ENCODE measurements at regions not wholly inside any gene's neighbourhood (a gene's known extent, or its start where the extent isn't known, plus 50 kb on each side); places are given as distances from the start of the nearest gene placed in this dataset.

DNA sequence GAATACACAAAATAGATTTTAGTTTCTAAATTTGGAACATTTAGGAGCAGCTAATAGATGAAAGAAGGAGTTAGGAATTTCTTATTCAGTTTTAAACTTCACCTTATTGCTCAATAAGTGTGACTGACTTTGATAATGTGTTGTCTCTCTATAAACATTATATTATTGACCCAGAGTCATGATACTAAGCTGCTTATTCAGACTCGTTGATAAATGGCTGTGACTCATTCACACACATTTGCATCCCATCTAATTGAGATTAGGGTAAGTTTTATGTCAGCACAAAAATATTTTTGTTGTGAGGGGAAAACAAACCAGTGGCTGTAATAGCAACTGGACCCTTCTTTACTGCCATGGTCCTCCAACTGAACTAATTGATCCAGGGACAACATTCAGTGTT, 137.6 kb downstream of the GOLIM4 start:
- DNase-seq (ENCODE audit: low spot score): no peak

DNA sequence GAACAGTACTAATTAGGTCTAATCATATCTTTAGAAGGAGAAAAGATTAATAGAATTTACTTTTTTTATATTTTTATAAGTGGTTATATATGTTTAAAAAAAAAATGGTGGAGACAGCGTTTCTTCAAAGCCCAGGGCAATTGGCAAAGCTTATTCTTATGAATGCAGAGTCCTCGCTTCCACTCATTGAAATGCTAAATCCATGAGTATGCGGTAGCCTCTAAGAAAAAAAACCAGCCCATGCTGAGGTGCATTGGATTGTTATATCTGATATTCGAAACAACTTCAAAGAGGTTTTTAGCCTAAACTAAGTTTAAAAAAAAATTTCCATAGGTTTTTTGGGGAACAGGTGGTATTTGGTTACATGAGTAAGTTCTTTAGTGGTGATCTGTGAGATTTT, 142.8 kb downstream of the GOLIM4 start:
- DNase-seq (ENCODE audit: low spot score): no peak

DNA sequence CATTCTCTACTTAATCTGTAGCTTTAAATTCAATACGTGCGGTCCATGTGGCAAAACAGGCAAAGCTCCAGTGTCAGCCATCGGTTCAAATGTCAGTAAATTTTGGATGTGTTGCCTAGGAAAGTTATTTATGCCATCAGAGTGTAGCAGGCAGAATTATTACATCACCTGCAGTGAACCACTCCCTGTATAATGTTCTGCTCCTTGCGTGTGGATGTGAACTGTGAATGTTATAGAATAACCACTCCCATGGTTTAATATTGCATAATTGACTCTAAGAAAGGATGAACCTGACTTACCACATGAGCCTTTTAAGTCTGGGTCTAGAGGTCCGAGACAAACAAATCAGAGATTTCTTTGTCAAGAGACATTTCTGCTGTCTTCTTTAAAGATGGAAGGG, 145.5 kb downstream of the GOLIM4 start:
- DNase-seq (ENCODE audit: low spot score): no peak

DNA sequence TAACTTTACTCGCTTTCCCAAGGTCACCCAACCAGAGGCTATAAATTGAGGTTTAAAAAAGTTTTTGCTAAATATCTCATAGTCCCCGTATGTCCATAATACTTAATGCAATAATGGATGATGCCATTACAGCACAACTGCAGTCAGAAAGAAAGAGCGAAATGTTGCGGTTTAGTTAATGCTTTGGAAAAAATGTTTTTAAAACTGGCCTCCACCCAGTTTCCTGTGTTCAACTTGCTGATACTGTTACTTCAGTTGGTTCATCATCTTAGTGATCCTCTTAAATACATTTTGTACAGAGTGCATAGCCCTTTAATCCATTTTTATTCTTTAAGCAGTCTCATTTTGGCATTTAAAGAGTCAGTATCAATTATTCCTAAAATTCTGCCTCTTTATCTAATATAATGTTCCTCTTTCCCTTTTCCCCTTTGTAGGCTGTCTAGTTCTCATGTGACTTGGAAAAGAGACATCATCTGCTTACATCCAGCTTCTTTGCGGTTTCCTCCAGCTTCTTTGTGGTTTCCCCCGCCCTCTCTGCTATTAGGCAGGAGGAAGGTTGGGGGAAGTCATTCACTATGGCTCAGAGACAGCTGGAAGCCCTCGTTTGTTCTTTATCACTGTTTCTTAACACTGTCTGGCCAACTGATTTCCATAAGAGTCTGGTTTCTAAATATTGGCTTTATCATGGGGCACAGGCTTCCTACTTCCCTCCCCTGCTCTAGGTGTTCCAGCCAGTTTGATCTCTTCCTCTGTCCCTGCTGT, 154.3 kb downstream of the GOLIM4 start:
- no peak for DNase-seq (ENCODE audit: low spot score)

DNA sequence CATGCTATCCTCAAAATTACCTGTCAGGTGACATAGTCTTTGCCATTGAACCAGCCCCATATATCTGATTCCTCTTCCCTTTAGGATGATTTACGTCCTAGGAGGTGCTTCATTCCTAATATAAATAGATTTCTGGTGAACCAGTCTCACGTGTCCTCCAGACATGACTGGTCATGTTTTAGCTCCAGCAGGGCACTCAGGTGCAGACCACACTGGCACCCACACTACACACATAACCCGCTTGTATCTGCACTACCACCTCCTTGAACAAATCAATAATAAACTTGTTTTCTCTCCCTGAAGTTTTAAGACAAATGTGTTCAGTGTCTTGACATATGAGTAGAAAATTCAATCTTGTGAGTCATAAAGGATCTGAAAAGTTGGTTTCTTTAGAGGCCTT, 155.5 kb downstream of the GOLIM4 start:
- DNase-seq (ENCODE audit: low spot score): no peak

DNA sequence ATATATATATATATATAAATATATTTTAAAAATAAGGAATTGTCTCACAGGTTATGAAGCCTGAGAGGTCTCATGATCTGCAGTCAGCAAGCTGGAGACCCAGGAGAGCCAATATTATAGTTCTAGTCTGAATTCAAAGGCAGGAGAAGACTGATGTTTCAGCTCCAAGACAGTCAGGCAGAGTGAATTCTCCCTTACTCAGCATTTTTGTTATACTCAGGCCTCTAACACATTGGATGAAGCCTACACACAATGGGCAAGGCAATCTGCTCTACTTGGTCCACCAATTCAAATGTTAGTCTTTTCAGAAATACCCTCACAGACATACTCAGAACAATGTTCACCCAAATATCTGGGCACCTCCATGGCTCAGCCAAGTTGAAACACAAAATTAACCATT, 157.2 kb downstream of the GOLIM4 start:
- DNase-seq (ENCODE audit: low spot score): no peak

DNA sequence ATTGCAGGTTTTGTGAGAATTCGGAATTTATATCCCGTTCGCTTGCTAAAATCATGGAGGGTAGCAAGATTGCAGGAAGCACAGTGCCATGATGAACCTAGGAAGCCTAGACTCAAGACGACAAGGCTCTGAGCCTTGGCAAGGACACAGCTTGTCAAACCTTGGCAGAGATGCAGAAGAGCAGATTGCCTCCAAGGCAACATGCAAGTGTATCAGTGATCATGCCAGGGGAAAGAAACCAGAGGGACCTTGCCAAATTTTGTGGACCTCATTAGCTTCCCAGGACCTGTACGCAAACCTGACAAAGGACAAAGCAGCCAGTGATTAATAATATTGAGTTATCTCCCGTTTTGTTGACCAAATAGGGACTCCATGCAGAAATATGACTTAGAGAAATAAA, 159.7 kb downstream of the GOLIM4 start:
- no peak for DNase-seq (ENCODE audit: low spot score)

DNA sequence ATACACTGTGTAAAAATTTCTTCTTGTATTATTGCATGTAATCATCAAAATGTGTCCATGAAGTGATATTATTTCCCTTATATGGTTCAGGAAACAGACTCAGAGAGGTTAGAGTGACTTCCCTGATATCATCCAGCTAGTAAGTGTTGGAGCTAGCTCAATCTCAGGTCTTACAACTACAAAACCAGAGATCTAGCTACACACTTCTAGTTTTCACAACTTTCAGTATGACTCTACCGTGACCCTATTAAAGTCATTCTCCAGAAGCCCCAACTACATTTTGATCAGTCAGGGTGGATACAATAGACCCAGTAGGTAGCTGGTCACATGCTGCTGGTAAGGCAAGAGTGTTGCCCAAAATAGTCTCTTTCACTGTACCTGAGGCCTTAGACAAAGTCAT, 165.3 kb downstream of the GOLIM4 start:
- DNase-seq (ENCODE audit: low spot score): no peak

DNA sequence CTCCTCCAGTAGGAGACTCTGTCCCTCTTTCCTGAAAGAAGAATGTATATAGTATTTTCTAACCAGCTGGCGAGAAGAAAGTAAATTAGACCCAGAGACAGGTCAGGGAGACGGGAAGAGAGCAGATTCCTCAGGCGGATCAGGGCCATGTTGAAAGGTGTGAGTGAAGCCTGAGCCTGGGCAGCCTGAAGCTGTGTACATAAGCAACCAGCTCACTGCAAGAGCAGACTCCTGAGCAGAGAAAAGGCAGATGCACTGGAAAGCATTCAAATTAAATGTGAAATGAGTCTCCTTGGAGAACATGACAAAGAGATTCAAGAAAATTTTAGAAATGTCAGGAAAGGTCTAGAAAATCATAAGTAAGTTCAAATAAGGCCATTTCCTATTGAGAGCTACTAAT, 165.8 kb downstream of the GOLIM4 start:
- DNase-seq (ENCODE audit: low spot score): no peak

DNA sequence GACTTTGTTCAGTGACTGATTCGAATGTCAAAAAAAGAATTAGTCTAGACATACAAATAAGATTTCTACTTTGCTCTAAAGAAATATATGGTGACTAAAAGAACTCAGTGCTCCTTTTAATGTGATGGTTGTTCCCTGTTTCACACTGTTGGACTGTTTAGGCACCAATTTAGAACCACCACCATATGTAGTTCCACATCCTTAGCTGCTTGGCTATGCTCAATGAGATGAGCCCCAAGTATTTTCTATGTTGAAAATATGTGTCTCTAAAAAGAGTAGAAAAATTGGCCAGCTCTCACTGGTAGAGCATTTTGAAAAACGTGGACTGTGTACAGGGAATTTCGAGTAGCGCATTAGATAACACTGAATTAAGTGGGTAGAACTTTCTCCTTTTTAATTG, 167.3 kb downstream of the GOLIM4 start:
- DNase-seq (ENCODE audit: low spot score): no peak

DNA sequence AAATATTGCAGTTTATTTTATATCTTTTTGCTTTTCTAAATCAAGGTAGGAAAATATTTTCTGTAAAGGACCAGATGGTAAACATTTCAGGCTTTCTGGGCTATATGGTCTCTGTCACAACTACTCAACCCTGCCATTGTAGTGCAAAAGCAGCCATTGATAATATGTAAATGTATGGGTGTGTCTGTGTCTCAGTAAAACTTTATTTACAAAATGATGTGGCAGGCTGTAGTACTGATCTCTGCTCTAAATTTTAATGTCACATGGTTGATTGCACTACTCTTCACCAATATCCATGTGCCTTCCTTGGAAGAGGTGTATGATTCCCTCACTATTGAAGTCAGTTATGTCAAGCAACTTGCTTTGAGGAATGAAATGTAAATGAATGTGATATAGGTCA, 175.0 kb downstream of the GOLIM4 start:
- DNase-seq (ENCODE audit: low spot score): no peak

DNA sequence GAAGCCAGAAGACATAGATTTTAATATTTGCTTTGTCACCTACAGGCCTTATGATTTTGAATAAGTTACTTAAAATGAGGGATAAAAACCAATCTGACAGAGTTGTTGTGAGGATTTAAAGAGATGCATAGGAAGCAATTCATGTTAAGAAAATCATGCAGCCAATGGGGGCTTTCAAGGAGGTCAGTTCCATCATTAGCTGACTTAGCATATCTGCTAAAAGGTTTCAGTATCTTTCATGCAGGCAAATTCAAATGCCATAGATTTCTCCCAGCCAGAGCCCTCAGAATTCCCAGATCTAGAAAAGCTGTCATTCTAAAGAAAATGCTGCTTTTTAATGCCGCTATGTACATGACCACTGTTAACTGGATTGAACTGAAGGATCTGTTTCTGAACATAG, 176.1 kb downstream of the GOLIM4 start:
- DNase-seq (ENCODE audit: low spot score): no peak

DNA sequence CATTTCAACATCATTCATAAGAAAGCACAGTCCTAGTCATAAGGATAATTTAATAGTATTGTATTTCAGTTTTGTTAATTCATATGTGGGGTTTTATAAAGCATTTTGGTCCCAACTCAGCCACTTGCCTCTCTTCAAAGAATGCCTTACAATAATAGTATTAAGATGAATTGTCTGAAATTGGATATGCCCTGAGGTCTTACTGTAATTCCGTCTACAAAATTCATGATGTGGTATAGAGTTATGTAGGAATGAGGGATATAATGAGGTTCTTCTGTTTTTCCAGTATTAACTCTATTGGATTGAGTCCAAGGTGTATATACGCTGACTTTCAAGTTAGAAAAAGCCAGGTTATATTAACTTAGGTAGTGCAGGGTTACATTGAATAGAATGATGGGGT, 177.0 kb downstream of the GOLIM4 start:
- DNase-seq (ENCODE audit: low spot score): no peak

DNA sequence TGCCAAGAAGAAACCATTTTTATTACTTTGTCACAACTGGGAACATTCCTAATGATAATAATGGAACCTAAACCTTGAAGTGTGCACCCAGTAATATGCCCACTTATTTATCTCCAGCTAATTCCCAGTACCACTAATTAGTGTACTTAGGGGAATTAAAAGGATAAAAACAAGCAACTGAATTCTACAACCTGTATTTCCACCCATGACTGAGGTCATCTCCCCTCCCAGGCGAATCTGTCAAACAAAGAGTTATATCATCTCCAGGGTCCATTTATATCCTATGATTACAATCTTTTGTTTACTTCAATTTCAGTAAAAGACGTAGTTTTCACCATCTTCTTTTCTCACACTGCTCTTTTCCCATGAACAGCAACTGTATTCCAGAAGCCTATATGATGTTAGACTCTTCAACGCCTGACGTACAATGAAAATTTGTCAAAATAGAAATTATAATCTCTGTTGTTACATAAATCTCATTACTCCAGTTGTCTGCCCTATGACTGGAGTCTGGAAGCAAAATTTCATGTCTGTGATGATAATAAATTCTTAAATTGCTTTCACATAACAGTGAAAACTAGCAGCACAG, 177.6 kb downstream of the GOLIM4 start:
- DNase-seq (ENCODE audit: low spot score): no peak

DNA sequence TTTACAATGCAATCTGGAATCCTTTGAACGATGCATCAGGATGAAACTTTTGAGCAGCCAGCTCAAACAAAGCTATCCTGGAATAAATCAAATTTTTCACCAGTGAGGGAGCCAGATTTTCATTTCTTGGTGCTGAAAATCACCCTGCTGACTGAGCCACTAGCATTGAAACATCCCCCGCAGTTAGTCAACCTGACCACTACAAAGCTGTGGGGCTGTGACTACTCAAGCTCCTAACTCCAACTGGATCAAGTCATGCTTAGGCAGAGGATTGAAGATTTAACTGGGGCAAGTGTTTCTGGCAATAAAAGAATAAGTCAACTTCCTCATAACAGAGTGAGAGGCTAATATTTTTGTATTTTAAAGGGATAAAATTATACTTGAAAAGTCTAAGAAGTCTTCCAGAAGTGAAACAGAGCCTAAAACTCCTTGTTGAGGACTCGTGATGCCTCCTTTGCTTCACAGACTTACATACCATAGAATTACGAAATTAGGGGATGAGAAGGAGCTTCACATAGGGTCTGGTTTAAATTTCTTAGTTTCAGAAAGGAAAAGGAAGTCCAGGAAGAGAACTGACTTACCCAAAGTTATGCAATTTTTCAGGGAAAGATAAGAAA, 177.8 kb downstream of the SERPINI1 start:
- DNase-seq (ENCODE audit: low spot score): peak; percentile 72

DNA sequence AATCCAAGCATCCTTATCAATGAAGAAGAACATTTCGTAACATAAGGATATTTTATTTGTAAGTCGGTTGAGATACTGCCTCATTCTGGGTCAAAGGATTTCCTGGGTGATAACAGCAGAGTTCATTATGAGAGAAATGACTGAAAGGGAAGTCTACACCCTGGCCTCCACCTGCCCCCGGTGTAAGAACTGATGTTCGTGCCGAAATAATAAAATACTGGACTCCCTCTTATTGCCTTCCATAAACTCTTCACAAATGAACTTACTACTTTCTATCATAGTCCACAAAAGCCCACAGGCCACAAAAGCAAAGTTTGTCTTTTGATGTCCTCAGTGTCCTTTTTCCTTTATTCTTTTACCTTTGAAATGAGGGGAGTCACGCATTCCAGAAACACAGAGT, 174.4 kb downstream of the SERPINI1 start:
- DNase-seq (ENCODE audit: low spot score): no peak

DNA sequence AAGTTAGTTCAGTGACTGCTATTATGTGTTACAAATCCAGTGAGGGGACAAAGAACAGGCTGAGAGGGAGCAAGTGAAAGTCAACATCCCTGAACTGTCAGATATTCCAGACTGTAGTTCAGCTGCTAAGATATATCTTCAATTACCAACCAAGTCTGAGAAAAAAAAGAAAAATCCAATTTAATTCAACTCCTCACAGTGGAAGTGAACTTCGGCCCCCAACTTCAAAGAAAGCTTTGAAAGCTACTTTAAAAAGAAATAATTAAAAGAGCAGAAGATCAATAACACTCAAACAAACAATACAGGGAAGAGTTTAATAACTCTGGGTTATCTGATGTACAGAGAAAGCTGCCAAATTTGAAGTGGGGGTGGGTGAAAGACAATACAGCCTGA, 174.0 kb downstream of the SERPINI1 start:
- DNase-seq (ENCODE audit: low spot score): no peak

DNA sequence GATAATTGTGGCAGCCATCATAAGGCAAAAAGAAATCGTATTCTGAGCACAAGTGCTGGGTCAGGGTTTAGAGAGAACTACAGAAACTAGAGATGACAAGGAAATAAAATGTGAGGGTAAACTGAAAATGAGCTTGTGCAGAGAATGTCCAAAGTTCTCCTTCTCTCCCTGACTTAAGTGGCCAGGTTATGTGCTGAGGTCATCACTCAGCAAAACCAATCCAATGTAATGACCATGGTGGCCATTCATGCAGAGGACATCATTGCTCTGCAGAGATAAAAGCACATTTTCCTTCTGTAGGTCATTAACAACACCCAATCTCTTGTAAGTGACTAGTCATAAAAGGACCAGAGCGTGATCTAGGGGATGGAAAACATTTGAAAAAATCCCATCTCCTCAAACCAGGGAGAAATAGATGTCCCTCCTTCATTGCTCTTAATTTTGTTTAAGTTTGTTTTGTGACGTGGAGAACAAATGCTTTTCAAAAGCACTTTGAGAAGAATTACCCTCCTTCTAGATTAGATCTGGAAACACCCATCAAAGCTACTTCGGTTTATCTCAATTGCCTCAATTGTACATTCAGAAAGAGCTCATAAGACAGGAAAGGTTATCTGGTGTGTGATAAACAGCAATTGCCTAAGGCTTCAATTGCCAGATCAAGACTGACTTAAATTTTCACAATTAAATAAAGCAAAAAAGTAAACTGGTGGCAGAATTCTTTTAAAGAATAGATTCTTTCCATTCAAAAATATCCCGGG, 173.4 kb downstream of the SERPINI1 start:
- DNase-seq (ENCODE audit: low spot score): no peak

DNA sequence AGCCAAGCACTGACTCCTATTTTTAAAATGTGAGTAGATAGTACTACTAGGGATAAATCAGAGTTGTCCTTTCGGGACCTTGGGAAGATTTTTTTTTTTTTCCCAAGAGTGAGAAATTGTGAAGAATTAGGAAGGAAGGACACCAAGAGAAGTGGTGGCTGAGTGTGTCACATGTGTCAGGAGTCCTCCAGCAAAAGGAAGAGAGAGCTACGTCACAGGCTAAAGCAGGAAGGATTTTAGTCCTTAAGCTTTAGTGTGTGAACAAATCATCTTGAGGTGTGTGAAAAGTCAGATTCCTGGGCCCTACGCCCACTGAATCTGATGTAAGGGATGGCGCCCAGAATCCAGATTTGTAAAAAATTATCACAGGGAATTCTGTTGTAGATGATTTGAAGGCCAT, 172.7 kb downstream of the SERPINI1 start:
- no peak for DNase-seq (ENCODE audit: low spot score)

DNA sequence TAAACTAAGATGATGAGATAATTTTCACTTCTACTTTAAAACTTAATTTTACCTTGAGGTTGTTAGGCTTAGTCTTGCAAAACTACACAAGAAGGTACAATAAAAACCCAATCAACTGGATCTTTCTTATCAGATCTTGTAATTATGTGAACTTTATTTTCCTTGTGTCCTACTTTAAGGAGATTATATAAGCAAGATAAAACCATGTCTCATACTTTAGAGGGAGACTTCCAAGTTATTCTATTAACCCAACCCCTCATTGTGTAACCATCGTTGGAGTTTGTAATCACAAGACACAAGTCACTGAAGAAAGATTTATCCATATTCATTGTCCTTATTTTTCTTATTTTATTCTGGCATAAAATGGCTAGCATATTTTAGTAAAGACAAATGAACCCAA, 165.6 kb downstream of the SERPINI1 start:
- DNase-seq (ENCODE audit: low spot score): no peak

DNA sequence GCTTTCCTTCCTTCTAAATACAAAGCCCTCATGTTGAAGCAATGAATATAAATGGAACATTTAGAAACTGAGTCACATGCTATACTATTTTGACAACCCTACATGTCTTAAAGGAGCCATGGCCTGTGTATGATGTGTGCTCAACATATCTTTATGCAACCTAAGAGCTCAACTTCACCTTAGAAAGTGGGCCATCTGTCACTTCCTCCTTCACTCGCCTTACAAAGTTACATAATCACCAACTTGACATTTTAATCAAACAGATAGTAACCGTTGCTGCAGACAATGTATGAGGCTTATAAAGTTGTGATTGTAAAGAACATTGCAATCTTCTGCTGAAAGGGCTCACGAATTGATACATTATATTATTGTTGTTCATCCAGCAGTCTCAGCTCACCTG, 163.6 kb downstream of the SERPINI1 start:
- no peak for DNase-seq (ENCODE audit: low spot score)

DNA sequence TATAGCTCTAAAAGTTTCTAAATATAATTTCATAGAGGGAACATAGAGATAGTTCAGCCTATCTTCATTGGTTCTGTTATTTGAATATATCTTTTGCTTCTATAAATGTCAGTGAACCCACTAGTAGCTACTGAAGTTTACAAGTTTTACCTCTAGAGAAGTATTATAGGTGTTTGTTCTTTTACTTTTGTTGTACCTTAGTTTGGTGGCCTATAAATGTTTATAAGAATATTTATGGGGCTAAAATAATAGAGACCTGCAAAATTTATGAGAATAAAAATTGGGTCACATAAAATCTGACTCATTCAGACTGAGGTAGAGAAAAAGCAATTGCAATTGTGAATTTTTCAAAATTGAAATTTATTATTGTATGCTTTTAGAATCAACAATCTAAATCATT, 162.6 kb downstream of the SERPINI1 start:
- no peak for DNase-seq (ENCODE audit: low spot score)

DNA sequence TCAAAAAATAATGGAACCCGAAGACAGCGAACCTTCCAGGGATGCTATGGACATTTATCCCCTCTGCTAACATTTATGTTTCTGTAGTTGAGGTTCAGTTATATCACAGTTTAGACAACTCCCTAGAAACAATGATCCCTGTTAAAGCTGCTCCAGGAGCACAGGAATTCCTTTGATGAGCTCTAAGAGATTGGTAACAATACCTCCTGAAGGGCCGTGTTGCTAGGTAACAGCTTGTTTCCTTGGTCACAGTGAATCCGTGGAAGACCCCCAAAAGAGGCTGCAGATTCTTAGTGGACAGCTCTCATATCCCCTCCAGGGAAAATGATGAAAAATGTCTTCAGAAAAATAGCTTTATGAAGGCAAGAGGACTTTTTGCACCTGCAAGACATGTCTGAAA, 160.2 kb downstream of the SERPINI1 start:
- no peak for DNase-seq (ENCODE audit: low spot score)

Data from RKO (cell line).